HUES6 (cell line): ENCODE measurements at regions not wholly inside any gene's neighbourhood (a gene's known extent, or its start where the extent isn't known, plus 50 kb on each side); places are given as distances from the start of the nearest gene placed in this dataset.

Experiments
- H3K27ac ChIP-seq: 2 replicates; pipeline ENCODE4 v1.7.0; 2013; ENCODE audit warnings: low read depth, mild to moderate bottlenecking, low read length, inconsistent platforms
- H3K27me3 ChIP-seq: 2 replicates; pipeline ENCODE4 v1.6.1; 2013; ENCODE audit warnings: low read length; ENCODE audit not compliant: control insufficient read depth, insufficient read depth
- H3K36me3 ChIP-seq: 2 replicates; pipeline ENCODE4 v1.6.1; 2013; ENCODE audit warnings: low read length; ENCODE audit not compliant: control insufficient read depth, insufficient read depth
- H3K4me1 ChIP-seq: 2 replicates; pipeline ENCODE4 v1.6.1; 2013; ENCODE audit warnings: low read length; ENCODE audit not compliant: control insufficient read depth, insufficient read depth
- H3K4me3 ChIP-seq: 2 replicates; pipeline ENCODE4 v1.5.1; 2013; ENCODE audit warnings: low read depth, low read length
- H3K9ac ChIP-seq: one replicate; pipeline ENCODE4 v1.6.1; 2013; ENCODE audit warnings: mild to moderate bottlenecking, low read length
- H3K9me3 ChIP-seq: 2 replicates; pipeline ENCODE4 v1.6.1; 2013; ENCODE audit warnings: low read depth, low read length; ENCODE audit not compliant: control insufficient read depth, insufficient read depth

GRCh38 chr1:147811273-147811672 lies 50.9 kb upstream of the GJA5 start:
- Histone ChIP-seq H3K27ac (no peak overlapping the region), H3K27me3 (no peaks in the 10 kb centered on the region), H3K9ac (no peak overlapping the region), H3K4me3 (no peak overlapping the region), H3K36me3 (no peaks in the 10 kb centered on the region), H3K9me3 (no peaks in the 10 kb centered on the region), H3K4me1 (peaks cover 9% of the 10 kb centered on the region; the same call in 1 of the 2 replicates)

- no peaks in the 10 kb centered on the region for H3K9me3 ChIP-seq
- H3K27me3 ChIP-seq: no peaks in the 10 kb centered on the region
- no peaks in the 10 kb centered on the region for H3K36me3 ChIP-seq
- H3K4me3 ChIP-seq: no peak overlapping the region
- H3K4me1 ChIP-seq: peaks cover 9% of the 10 kb centered on the region; the same call in 1 of the 2 replicates
- H3K9ac ChIP-seq: no peak overlapping the region
- H3K27ac ChIP-seq: no peak overlapping the region
These were observed 51.3 kb upstream of the GJA5 start for GRCh38 chr1:147811751-147812150.

- H3K27me3 ChIP-seq: no peaks in the 10 kb centered on the region
- no peak overlapping the region for H3K27ac ChIP-seq
- no peak overlapping the region for H3K4me3 ChIP-seq
- no peaks in the 10 kb centered on the region for H3K9me3 ChIP-seq
- H3K9ac ChIP-seq: no peak overlapping the region
- no peaks in the 10 kb centered on the region for H3K36me3 ChIP-seq
- H3K4me1 ChIP-seq: peaks cover 4% of the 10 kb centered on the region; the same call in 1 of the 2 replicates
These were observed 52.4 kb upstream of the GJA5 start for GRCh38 chr1:147812799-147813198.

GRCh38 chr1:147815503-147815902 lies 55.1 kb upstream of the GJA5 start:
- Histone ChIP-seq H3K27ac (no peak overlapping the region), H3K27me3 (no peaks in the 10 kb centered on the region), H3K4me3 (no peak overlapping the region), H3K9me3 (no peaks in the 10 kb centered on the region), H3K9ac (no peak overlapping the region), H3K4me1 (no peaks in the 10 kb centered on the region; the same call in 1 of the 2 replicates), H3K36me3 (no peaks in the 10 kb centered on the region)

GRCh38 chr1:147820761-147821297 lies 60.4 kb upstream of the GJA5 start:
- no peak overlapping the region for H3K9ac ChIP-seq
- H3K27ac ChIP-seq: no peak overlapping the region
- H3K27me3 ChIP-seq: no peaks in the 10 kb centered on the region

GRCh38 chr1:147821883-147822282 lies 61.5 kb upstream of the GJA5 start:
- Histone ChIP-seq H3K4me1 (no peaks in the 10 kb centered on the region), H3K27ac (no peak overlapping the region), H3K4me3 (no peak overlapping the region), H3K9me3 (no peaks in the 10 kb centered on the region), H3K27me3 (no peaks in the 10 kb centered on the region), H3K9ac (no peak overlapping the region), H3K36me3 (no peaks in the 10 kb centered on the region)

More at GRCh38 chr1:147820761-147821297, 60.4 kb upstream of the GJA5 start:
- Histone ChIP-seq H3K9me3 (no peaks in the 10 kb centered on the region), H3K36me3 (no peaks in the 10 kb centered on the region), H3K4me3 (no peak overlapping the region), H3K4me1 (no peaks in the 10 kb centered on the region)

DNA sequence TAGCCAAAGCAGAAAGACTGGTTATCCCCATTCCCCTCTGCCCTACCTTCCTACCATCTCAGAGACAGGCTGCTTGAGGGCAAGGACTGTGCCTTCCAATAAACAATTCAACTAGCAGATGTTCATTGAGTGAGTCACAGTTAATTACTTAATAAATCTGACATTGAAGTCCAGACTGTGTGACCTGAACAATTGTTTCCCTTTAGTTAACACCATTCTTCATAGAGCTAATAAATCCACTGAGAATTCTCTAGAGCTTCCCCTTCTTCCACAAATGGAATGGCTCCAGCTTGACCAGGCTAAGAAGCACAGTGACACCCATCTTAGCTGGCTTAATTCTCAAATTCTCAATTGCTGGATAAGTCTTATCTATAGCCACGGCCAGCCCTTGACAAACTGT lies 61.9 kb upstream of the GJA5 start:
- H3K9me3 ChIP-seq: no peaks in the 10 kb centered on the region
- no peak overlapping the region for H3K9ac ChIP-seq
- H3K36me3 ChIP-seq: no peaks in the 10 kb centered on the region
- no peak overlapping the region for H3K27ac ChIP-seq
- no peak overlapping the region for H3K4me3 ChIP-seq
- H3K27me3 ChIP-seq: no peaks in the 10 kb centered on the region
- H3K4me1 ChIP-seq: no peaks in the 10 kb centered on the region

DNA sequence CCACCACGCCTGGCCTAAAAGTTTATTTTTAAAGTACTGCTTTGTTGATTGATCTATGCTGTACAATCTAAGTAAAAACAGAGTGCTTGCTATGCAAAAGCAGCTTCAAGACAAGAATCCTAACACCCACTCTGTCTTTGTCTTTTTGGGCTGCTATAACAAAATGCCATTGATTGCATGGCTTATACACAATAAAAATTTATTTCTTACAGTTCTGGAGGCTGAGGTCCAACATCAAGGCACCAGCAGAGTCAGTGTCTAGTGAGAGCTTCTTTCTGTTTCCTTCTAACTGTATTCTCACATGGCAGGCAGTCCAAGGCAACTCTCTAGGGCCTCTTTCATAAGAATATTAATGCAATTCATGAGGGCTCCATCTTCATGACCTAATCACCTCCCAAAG lies 63.6 kb upstream of the GJA5 start:
- Histone ChIP-seq H3K27me3 (no peaks in the 10 kb centered on the region), H3K36me3 (no peaks in the 10 kb centered on the region), H3K27ac (no peak overlapping the region), H3K9ac (no peak overlapping the region), H3K4me3 (no peak overlapping the region), H3K9me3 (no peaks in the 10 kb centered on the region), H3K4me1 (no peaks in the 10 kb centered on the region)

DNA sequence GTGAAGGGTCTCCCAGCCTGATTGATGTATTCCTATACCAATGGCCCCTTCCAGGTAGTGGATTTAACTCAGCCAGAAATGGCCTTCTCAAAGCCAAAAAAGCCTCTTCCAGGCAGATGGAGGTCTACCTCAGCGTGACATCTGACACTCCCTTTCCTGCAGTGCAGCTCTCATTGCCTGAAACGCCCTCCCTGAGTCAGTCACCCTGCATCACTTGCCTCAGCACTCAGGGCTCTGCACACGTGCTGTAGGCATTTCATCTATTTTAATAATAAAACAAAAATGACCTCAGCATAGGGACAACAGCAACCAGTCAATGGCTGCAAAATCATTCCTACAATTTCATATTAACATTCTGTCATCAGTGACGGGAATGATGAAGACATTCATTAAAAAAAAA lies 64.4 kb upstream of the GJA5 start:
- Histone ChIP-seq H3K36me3 (no peaks in the 10 kb centered on the region), H3K27me3 (no peaks in the 10 kb centered on the region), H3K4me1 (no peaks in the 10 kb centered on the region)

GRCh38 chr1:147825586-147825985 lies 65.2 kb upstream of the GJA5 start:
- Histone ChIP-seq H3K9ac (no peak overlapping the region), H3K4me3 (no peak overlapping the region), H3K9me3 (no peaks in the 10 kb centered on the region)

More for the DNA sequence above, 64.4 kb upstream of the GJA5 start:
- H3K9ac ChIP-seq: no peak overlapping the region
- H3K27ac ChIP-seq: no peak overlapping the region
- no peak overlapping the region for H3K4me3 ChIP-seq
- no peaks in the 10 kb centered on the region for H3K9me3 ChIP-seq

DNA sequence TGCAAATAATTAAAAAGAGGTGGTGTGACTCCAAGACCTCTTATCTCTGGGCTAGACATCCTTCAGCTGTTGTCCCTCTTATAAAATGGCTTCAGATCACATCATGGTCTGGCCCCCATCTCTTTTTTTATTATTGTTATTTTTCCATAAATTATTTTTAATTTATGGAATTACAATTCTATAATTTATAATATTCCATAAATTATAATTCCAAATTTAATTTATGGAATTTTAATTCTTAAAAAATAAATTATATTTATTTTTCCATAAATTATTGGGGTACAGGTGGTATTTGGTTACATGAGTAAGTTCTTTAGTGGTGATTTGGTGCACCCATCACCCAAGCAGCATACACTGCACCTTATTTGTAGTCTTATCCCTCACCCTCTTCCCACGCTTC lies 65.9 kb upstream of the GJA5 start:
- Histone ChIP-seq H3K9me3 (no peaks in the 10 kb centered on the region), H3K27ac (no peak overlapping the region), H3K4me1 (no peaks in the 10 kb centered on the region), H3K36me3 (no peaks in the 10 kb centered on the region), H3K4me3 (no peak overlapping the region), H3K9ac (no peak overlapping the region), H3K27me3 (no peaks in the 10 kb centered on the region)

More at GRCh38 chr1:147825586-147825985, 65.2 kb upstream of the GJA5 start:
- no peaks in the 10 kb centered on the region for H3K36me3 ChIP-seq
- H3K4me1 ChIP-seq: no peaks in the 10 kb centered on the region
- H3K27me3 ChIP-seq: no peaks in the 10 kb centered on the region
- no peak overlapping the region for H3K27ac ChIP-seq
